Astrocyte (in vitro differentiated cells and primary cell): ENCODE measurements at regions not wholly inside any gene's neighbourhood (a gene's known extent, or its start where the extent isn't known, plus 50 kb on each side); places are given as distances from the start of the nearest gene placed in this dataset.

Source experiments
- DNase-seq: peaks from one replicate; pipeline ENCODE4 v3.0.0-alpha.2; 2010; ENCODE audit warnings: low read depth
- FAIRE-seq: peaks from 2 replicates; lab custom pipeline; 2011; peaks lifted over from hg19 to GRCh38; lab: Jason Lieb, UNC
- H2AFZ ChIP-seq: 2 replicates; pipeline ENCODE4 v1.6.0; 2012; ENCODE audit warnings: low read depth, low read length, inconsistent platforms
- H3K27ac ChIP-seq: 2 replicates; pipeline ENCODE4 v1.5.1; 2011; ENCODE audit warnings: low read depth, low read length, inconsistent platforms
- H3K27me3 ChIP-seq: 2 replicates; pipeline ENCODE4 v1.6.0; 2011; ENCODE audit warnings: low read length, inconsistent platforms; ENCODE audit not compliant: insufficient read depth
- H3K36me3 ChIP-seq: 2 replicates; pipeline ENCODE4 v1.5.1; 2011; ENCODE audit warnings: low read length, inconsistent platforms; ENCODE audit not compliant: insufficient read depth
- H3K4me1 ChIP-seq: 2 replicates; pipeline ENCODE4 v1.5.1; 2011; ENCODE audit warnings: low read length, inconsistent platforms; ENCODE audit not compliant: insufficient read depth
- H3K4me2 ChIP-seq: 2 replicates; pipeline ENCODE4 v1.6.0; 2012; ENCODE audit warnings: low read length, inconsistent platforms
- H3K4me3 ChIP-seq: 2 replicates; pipeline ENCODE4 v1.5.1; 2011; ENCODE audit warnings: low read depth, mild to moderate bottlenecking, low read length, inconsistent platforms; ENCODE audit not compliant: insufficient read depth
- H3K79me2 ChIP-seq: 2 replicates; pipeline ENCODE4 v1.6.0; 2012; ENCODE audit warnings: mild to moderate bottlenecking, low read length, inconsistent platforms; ENCODE audit not compliant: insufficient read depth
- H3K9ac ChIP-seq: 2 replicates; pipeline ENCODE4 v1.6.0; 2012; ENCODE audit warnings: mild to moderate bottlenecking, low read length, inconsistent platforms
- H3K9me3 ChIP-seq: 2 replicates; pipeline ENCODE4 v1.5.1; 2012; ENCODE audit warnings: low read depth, mild to moderate bottlenecking, low read length, inconsistent platforms; ENCODE audit not compliant: insufficient read depth
- H4K20me1 ChIP-seq: 2 replicates; pipeline ENCODE4 v1.6.0; 2012; ENCODE audit warnings: low read length, inconsistent platforms; ENCODE audit not compliant: insufficient read depth
- H3K27ac Mint-ChIP-seq: one replicate; pipeline ENCODE4 v1.8.0; 2021; ENCODE audit warnings: mild to moderate bottlenecking, mixed read lengths; ENCODE audit not compliant: unreplicated experiment
- H3K27me3 Mint-ChIP-seq: one replicate; pipeline ENCODE4 v1.8.0; 2021; ENCODE audit warnings: low read depth, mixed read lengths; ENCODE audit not compliant: unreplicated experiment
- H3K36me3 Mint-ChIP-seq: one replicate; pipeline ENCODE4 v1.8.0; 2021; ENCODE audit warnings: low read depth, mixed read lengths; ENCODE audit not compliant: unreplicated experiment
- H3K4me1 Mint-ChIP-seq: one replicate; pipeline ENCODE4 v1.8.0; 2021; ENCODE audit warnings: low read depth, mixed read lengths; ENCODE audit not compliant: unreplicated experiment
- H3K4me3 Mint-ChIP-seq: one replicate; pipeline ENCODE4 v1.8.0; 2021; ENCODE audit warnings: mild to moderate bottlenecking, moderate library complexity, mixed read lengths; ENCODE audit not compliant: unreplicated experiment
- H3K9me3 Mint-ChIP-seq: one replicate; pipeline ENCODE4 v1.8.0; 2021; ENCODE audit warnings: mild to moderate bottlenecking, mixed read lengths; ENCODE audit not compliant: unreplicated experiment
- EZH2 ChIP-seq: IDR thresholded peaks from 2 replicates; pipeline ENCODE4 v1.6.1; 2012; ENCODE audit warnings: mild to moderate bottlenecking, low read length, inconsistent platforms; ENCODE audit not compliant: insufficient read depth
- TF ChIP-seq, protein P1 (sequence below): IDR thresholded peaks from 2 replicates; pipeline ENCODE4 v1.5.1; 2011; ENCODE audit warnings: low read depth, mild to moderate bottlenecking, inconsistent platforms, low read length, moderate library complexity; ENCODE audit not compliant: insufficient read depth

- H3K27me3 ChIP-seq: no peaks in the 10 kb centered on the region
- FAIRE-seq (no peak), DNase-seq (no peak)
- no peak overlapping the region for H2AFZ ChIP-seq
- no peak overlapping the region for H3K27ac Mint-ChIP-seq
- H3K27me3 Mint-ChIP-seq: no peaks in the 10 kb centered on the region
- peaks cover 4% of the 10 kb centered on the region for H3K36me3 Mint-ChIP-seq
- peaks cover 57% of the 10 kb centered on the region for H3K4me1 Mint-ChIP-seq
- H3K4me3 ChIP-seq: no peak overlapping the region
- no peak overlapping the region for H3K4me3 Mint-ChIP-seq
- no peaks in the 10 kb centered on the region for H3K36me3 ChIP-seq
- H3K9me3 Mint-ChIP-seq: no peaks in the 10 kb centered on the region
- H3K9ac ChIP-seq: no peak overlapping the region
- no peak overlapping the region for H3K27ac ChIP-seq
- H3K4me1 ChIP-seq: peaks cover 28% of the 10 kb centered on the region
- H3K4me2 ChIP-seq: no peak overlapping the region
- H3K9me3 ChIP-seq: no peaks in the 10 kb centered on the region
- peaks cover 21% of the 10 kb centered on the region for H4K20me1 ChIP-seq
- TF ChIP-seq, protein P1, sequence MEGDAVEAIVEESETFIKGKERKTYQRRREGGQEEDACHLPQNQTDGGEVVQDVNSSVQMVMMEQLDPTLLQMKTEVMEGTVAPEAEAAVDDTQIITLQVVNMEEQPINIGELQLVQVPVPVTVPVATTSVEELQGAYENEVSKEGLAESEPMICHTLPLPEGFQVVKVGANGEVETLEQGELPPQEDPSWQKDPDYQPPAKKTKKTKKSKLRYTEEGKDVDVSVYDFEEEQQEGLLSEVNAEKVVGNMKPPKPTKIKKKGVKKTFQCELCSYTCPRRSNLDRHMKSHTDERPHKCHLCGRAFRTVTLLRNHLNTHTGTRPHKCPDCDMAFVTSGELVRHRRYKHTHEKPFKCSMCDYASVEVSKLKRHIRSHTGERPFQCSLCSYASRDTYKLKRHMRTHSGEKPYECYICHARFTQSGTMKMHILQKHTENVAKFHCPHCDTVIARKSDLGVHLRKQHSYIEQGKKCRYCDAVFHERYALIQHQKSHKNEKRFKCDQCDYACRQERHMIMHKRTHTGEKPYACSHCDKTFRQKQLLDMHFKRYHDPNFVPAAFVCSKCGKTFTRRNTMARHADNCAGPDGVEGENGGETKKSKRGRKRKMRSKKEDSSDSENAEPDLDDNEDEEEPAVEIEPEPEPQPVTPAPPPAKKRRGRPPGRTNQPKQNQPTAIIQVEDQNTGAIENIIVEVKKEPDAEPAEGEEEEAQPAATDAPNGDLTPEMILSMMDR: no peak
- TF ChIP-seq EZH2: no peak
- peaks cover 51% of the 10 kb centered on the region for H3K79me2 ChIP-seq
Observed at GRCh38 chr17:72425794-72426168, 305.0 kb downstream of the SOX9 start.

DNA sequence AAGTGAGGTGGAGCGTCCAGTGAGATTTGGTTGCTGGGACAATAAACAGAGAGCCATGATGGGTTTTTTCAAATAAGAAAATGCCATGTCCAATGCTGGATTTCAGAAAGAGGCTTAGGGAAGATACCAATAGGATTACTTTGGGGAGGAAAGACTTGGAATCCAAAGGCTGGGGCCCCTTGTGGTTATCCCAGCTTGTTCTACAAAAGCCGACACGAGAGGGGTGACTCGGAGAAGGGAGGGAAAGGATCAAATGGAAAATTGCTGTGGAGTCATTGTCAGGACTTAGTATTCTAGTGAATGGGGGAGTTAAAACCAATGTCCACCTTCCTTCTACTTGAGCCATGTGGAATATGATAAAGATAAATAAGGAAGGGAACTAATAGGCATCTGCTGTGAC lies 305.5 kb downstream of the SOX9 start:
- Histone ChIP-seq H3K9me3 (no peaks in the 10 kb centered on the region), H3K9ac (no peak overlapping the region), H2AFZ (no peak overlapping the region), H4K20me1 (peaks cover 26% of the 10 kb centered on the region), H3K36me3 (no peaks in the 10 kb centered on the region), H3K4me2 (no peak overlapping the region), H3K27ac (no peak overlapping the region), H3K79me2 (peaks cover 56% of the 10 kb centered on the region), H3K4me1 (peaks cover 23% of the 10 kb centered on the region), H3K27me3 (no peaks in the 10 kb centered on the region), H3K4me3 (no peak overlapping the region)
- Mint-ChIP-seq H3K4me3 (no peak overlapping the region), H3K27me3 (no peaks in the 10 kb centered on the region), H3K27ac (no peak overlapping the region), H3K9me3 (no peaks in the 10 kb centered on the region), H3K36me3 (peaks cover 4% of the 10 kb centered on the region), H3K4me1 (peaks cover 55% of the 10 kb centered on the region)
- FAIRE-seq (no peak), DNase-seq (no peak)
- TF ChIP-seq EZH2: no peak
- TF ChIP-seq, protein P1: no peak

DNA sequence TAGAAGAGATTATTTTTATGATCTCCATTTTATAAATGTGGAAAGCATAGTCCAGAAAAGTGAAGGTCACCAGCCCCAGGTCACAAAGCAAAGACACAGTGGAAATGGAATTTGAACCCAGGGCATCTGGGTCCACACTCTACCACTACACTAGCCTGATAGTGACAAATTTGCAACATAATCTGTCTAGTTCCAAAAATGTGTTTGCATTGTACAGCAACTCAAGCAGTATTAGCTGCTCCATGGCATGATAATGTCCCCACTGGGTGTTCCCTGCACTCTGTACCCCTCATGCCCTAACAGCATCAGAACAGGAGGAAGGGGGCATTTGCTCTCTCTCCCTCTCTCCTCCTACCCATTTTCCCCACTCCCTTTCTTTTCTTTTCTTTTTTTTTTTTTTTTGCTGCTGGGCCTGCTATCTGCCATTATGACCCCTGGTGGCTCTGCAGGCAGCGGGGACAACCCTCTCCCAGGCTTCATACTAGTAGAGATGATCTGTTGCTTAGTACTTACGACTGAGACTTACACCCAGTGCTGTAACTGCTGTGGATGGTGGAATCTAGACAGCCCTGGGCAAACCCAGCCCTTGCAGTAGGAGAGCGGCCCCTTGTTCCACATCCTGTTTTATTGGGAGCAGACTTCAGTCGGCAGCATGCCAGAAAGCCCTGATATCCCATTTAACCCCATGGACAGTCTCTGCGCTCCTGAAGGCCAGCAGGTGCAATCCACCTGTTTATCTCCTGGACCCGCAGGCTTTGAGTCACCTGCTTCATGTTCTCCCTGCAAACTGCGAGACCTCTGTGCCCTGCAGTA lies 306.3 kb downstream of the SOX9 start:
- peaks cover 60% of the 10 kb centered on the region for H3K79me2 ChIP-seq
- Mint-ChIP-seq H3K27me3 (no peaks in the 10 kb centered on the region), H3K27ac (peak overlapping the region; percentile 44), H3K4me3 (no peak overlapping the region), H3K4me1 (peaks cover 53% of the 10 kb centered on the region), H3K36me3 (peaks cover 4% of the 10 kb centered on the region), H3K9me3 (no peaks in the 10 kb centered on the region)
- H3K4me1 ChIP-seq: peaks cover 18% of the 10 kb centered on the region
- peaks cover 32% of the 10 kb centered on the region for H4K20me1 ChIP-seq
- no peak for DNase-seq
- H3K4me3 ChIP-seq: no peak overlapping the region
- H3K9me3 ChIP-seq: no peaks in the 10 kb centered on the region
- no peak overlapping the region for H2AFZ ChIP-seq
- H3K27ac ChIP-seq: no peak overlapping the region
- TF ChIP-seq EZH2: no peak
- TF ChIP-seq, protein P1: no peak
- H3K9ac ChIP-seq: no peak overlapping the region
- no peak overlapping the region for H3K4me2 ChIP-seq
- no peak for FAIRE-seq
- no peaks in the 10 kb centered on the region for H3K36me3 ChIP-seq
- H3K27me3 ChIP-seq: no peaks in the 10 kb centered on the region
